ENCODE measurements at regions not wholly inside any gene's neighbourhood (a gene's known extent, or its start where the extent isn't known, plus 50 kb on each side); places are given as distances from the start of the nearest gene placed in this dataset.

DNA sequence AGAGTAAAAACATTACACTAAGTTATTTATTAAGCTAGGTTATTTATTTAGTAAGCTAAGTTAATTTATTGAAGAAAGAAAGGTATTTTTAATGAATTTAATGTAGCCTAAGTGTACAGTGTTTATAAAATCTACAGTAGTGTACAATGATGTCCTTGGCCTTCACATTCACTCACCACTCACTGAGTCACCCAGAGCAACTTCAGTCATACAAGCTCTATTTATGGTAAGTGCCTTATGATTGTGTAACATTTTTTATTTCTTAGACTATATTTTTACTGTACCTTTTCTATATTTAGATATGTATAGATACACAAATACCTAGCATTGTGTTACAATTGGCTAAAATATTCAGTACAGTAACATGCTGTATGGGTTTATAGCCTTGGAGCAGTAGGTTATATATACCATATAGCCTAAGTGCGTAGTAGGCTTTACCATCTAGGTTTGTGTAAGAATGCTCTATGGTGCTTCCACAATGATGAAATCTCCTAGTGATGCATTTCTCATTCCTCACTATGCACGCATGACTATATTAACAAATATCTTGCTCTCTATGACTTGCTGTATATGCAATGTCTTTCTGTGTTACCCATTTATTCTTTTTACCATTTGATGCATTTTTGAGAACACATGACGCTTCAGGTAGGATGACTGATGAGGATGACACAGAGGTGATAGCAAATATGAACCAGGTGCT lies 309.6 kb upstream of the ATXN7L3B start:
- WGBS, 2 donors: 91 to 93% methylated on average over 3 of the region's 3 CpGs
- TF ChIP-seq POLR2A (IDR thresholded peaks at IDR 0.05): no peak
- TF ChIP-seq, protein P1, sequence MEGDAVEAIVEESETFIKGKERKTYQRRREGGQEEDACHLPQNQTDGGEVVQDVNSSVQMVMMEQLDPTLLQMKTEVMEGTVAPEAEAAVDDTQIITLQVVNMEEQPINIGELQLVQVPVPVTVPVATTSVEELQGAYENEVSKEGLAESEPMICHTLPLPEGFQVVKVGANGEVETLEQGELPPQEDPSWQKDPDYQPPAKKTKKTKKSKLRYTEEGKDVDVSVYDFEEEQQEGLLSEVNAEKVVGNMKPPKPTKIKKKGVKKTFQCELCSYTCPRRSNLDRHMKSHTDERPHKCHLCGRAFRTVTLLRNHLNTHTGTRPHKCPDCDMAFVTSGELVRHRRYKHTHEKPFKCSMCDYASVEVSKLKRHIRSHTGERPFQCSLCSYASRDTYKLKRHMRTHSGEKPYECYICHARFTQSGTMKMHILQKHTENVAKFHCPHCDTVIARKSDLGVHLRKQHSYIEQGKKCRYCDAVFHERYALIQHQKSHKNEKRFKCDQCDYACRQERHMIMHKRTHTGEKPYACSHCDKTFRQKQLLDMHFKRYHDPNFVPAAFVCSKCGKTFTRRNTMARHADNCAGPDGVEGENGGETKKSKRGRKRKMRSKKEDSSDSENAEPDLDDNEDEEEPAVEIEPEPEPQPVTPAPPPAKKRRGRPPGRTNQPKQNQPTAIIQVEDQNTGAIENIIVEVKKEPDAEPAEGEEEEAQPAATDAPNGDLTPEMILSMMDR (IDR thresholded peaks at IDR 0.05): no peak
- H3K4me3 ChIP-seq (ENCODE audit: low read depth, poor library complexity, severe bottlenecking): no peak overlapping the region
- intact Hi-C loops (cut with DNase I; ENCODE audit: low total_unique reads): no loop called here
- no peak for DNase-seq (ENCODE audit: low spot score in 2 of 2)

DNA sequence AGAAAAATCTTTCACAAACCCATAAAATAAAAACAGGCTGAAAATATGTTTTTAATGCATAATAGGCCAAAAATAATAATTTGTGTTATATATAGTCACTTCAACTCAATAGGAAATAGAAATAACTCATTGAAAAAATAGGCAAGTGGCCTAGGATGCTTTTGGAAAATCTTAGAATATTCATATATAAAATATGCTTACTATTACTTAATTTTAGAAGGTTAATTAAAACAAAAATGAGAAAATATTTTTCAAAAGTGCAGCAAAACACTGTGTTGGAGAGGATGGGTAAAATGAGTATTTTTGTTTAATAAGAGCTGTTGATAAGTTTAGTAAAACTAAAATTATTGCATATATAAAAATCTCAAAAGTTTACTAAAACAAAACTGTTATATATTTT lies 308.0 kb upstream of the ATXN7L3B start:
- intact Hi-C loops (cut with DNase I; ENCODE audit: low total_unique reads): no loop called here
- no peak overlapping the region for H3K4me3 ChIP-seq (ENCODE audit: low read depth, poor library complexity, severe bottlenecking)
- TF ChIP-seq, protein P1 (IDR thresholded peaks at IDR 0.05): no peak
- no peak for TF ChIP-seq POLR2A (IDR thresholded peaks at IDR 0.05)
- no peak for DNase-seq (ENCODE audit: low spot score in 2 of 2)

DNA sequence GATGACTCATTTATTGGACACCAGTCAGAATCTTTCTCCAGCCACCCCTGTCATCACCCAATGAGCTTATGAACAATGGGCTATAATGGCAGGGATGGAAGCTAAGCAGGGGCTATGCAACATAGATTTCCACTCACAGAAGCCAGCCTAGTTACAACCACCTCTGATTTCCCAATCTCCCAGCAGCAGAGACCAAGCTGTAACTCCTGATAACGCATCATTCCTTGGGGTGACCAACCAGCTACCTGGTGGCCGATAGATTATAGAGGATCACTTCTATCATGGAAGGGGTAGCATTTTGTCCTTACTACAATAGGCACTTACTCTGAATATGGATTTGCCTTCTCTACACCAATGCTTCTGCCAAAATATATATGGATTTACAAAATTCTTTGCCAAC lies 302.3 kb upstream of the ATXN7L3B start:
- TF ChIP-seq, protein P1 (IDR thresholded peaks at IDR 0.05): no peak
- TF ChIP-seq POLR2A (IDR thresholded peaks at IDR 0.05): no peak

DNA sequence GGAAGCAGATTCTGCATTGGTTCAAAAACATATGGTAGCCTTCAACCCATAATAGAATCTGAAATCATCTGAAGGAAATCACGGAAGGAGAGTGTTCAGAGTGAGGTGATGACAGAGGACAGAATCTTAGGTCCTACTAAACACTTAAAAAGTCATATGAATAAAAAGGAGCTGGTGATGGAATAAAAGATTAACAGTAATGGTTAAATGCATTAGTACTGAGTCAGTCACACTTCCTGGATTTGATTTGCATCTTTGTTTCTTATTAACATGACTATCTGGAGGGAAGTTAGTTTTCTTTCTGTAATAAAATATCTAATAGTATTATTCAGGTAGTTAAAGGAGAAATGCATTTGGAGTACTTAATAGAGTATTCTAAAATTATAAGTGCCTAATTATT lies 296.3 kb upstream of the ATXN7L3B start:
- intact Hi-C loops (cut with DNase I; ENCODE audit: low total_unique reads): no loop called here
- TF ChIP-seq POLR2A (IDR thresholded peaks at IDR 0.05): no peak
- no peak overlapping the region for H3K4me3 ChIP-seq (ENCODE audit: low read depth, poor library complexity, severe bottlenecking)
- no peak for DNase-seq (ENCODE audit: low spot score in 2 of 2)
- WGBS, 2 donors: 56 to 68% methylated on average over 1 of the region's 1 CpG

More for the DNA sequence above, 302.3 kb upstream of the ATXN7L3B start:
- intact Hi-C loops (cut with DNase I; ENCODE audit: low total_unique reads): no loop called here
- no peak for DNase-seq (ENCODE audit: low spot score in 2 of 2)
- 90 to 93% methylated on average over 2 of the region's 2 CpGs for WGBS, 2 donors
- no peak overlapping the region for H3K4me3 ChIP-seq (ENCODE audit: low read depth, poor library complexity, severe bottlenecking)

DNA sequence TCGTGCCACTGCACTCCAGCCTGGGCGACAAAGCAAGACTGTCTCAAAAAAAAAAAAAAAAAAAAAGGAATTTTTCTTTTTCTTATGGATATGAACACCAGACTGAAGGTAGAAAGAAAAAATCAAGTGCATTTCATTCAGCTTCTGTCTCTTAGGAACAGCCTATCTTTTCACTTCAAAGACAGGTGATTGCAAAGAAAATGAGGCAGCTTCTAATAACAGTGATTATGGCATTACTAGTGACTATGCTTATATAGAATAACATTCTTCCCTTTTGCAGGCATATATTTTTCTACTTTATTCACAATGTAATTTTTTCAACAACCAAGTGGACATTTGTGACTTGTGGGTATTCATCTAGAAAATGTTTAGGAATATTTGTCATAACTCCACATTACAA lies 295.5 kb upstream of the ATXN7L3B start:
- TF ChIP-seq POLR2A (IDR thresholded peaks at IDR 0.05): no peak
- TF ChIP-seq, protein P1 (IDR thresholded peaks at IDR 0.05): no peak
- intact Hi-C loops (cut with DNase I; ENCODE audit: low total_unique reads): no loop called here
- DNase-seq (ENCODE audit: low spot score in 2 of 2): no peak
- no peak overlapping the region for H3K4me3 ChIP-seq (ENCODE audit: low read depth, poor library complexity, severe bottlenecking)
- WGBS, 2 donors: 86 to 98% methylated on average over 2 of the region's 2 CpGs

DNA sequence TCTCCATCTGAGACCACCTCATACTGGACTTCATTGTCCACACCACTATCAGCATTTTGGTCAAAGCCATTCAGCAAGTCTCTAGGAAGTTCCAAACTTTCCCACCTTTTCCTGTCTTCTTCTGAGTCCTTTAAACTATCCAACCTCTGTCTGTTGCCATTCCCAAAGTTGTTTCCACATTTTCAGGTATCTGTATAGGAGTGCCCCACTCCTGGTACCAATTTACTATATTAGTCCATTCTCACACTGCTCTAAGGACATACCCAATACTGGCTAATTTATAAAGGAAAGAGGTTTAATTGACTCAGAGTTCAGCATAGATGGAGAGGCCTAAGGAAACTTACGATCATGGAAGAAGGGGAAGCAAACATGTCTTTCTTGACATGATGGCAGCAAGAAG lies 292.2 kb upstream of the ATXN7L3B start:
- no peak overlapping the region for H3K4me3 ChIP-seq (ENCODE audit: low read depth, poor library complexity, severe bottlenecking)
- WGBS, 2 donors: 88 to 96% methylated on average over 1 of the region's 1 CpG
- intact Hi-C loops (cut with DNase I; ENCODE audit: low total_unique reads): no loop called here
- no peak for DNase-seq (ENCODE audit: low spot score in 2 of 2)
- TF ChIP-seq POLR2A (IDR thresholded peaks at IDR 0.05): no peak
- TF ChIP-seq, protein P1 (IDR thresholded peaks at IDR 0.05): no peak
